Small intestine (tissue), 7 donors: ENCODE measurements at regions not wholly inside any gene's neighbourhood (a gene's known extent, or its start where the extent isn't known, plus 50 kb on each side); places are given as distances from the start of the nearest gene placed in this dataset.

Experiments used
- DNase-seq, 2 donors: peaks; one replicate each; pipeline versions ENCODE4 v3.0.0 to v3.0.0-alpha.2; 2013
- FAIRE-seq: peaks from 2 replicates; lab custom pipeline; 2012; peaks lifted over from hg19 to GRCh38; lab: Jason Lieb, UNC
- H3K27ac ChIP-seq, 3 donors: one replicate each; pipeline ENCODE4 v1.5.1; 2013; ENCODE audit warnings: low read length in 2 of 3, mild to moderate bottlenecking in 2 of 3, control low read depth in 1 of 3, inconsistent platforms in 1 of 3, low read depth in 1 of 3, moderate library complexity in 1 of 3
- H3K27me3 ChIP-seq, 3 donors: one replicate each; pipeline ENCODE4 v1.6.1; 2013; ENCODE audit warnings: low read length in 3 of 3, inconsistent platforms in 1 of 3; ENCODE audit not compliant: control insufficient read depth in 3 of 3, insufficient read depth in 3 of 3
- H3K36me3 ChIP-seq, 3 donors: one replicate each; pipeline ENCODE4 v1.6.1; 2013; ENCODE audit warnings: low read length in 3 of 3, inconsistent platforms in 1 of 3, low read depth in 1 of 3, mild to moderate bottlenecking in 1 of 3, moderate library complexity in 1 of 3; ENCODE audit not compliant: control insufficient read depth in 3 of 3, insufficient read depth in 2 of 3
- H3K4me1 ChIP-seq, 3 donors: one replicate each; pipeline ENCODE4 v1.6.1; 2013; ENCODE audit warnings: low read length in 2 of 3, inconsistent platforms in 1 of 3, low read depth in 1 of 3, mild to moderate bottlenecking in 1 of 3, moderate library complexity in 1 of 3; ENCODE audit not compliant: control insufficient read depth in 3 of 3, insufficient read depth in 2 of 3
- H3K4me3 ChIP-seq, 3 donors: one replicate each; pipeline ENCODE4 v1.5.1; 2013; ENCODE audit warnings: low read length in 3 of 3, control low read depth in 1 of 3, inconsistent platforms in 1 of 3, low read depth in 1 of 3, mild to moderate bottlenecking in 1 of 3, moderate library complexity in 1 of 3
- H3K9me3 ChIP-seq, 2 donors: one replicate each; pipeline ENCODE4 v1.6.1; 2013; ENCODE audit warnings: low read depth in 1 of 2, low read length in 1 of 2; ENCODE audit not compliant: control insufficient read depth in 2 of 2, insufficient read depth in 1 of 2
- WGBS, 3 donors: extraction: QIAGEN DNeasy Blood & Tissue Kit; methylation state at CpG; one replicate each; pipeline ENCODE4 v1.1.7; 2013; 5-methylcytosine and 5-hydroxymethylcytosine counted together
- donor health status: healthy with polysubstance abuse.
- donor health status: control.
- donor health status: control.
- donor health status: Bipolar disorder and iron deficiency.
- donor health status: healthy.

GRCh38 chr12:102757882-102758226, 159.2 kb downstream of the PAH start:
- Histone ChIP-seq H3K4me1 (no peaks in the 10 kb centered on the region), H3K27ac (no peak overlapping the region), H3K27me3 (no peaks in the 10 kb centered on the region), H3K4me3 (no peak overlapping the region), H3K36me3 (no peaks in the 10 kb centered on the region), H3K9me3 (no peaks in the 10 kb centered on the region)
- DNase-seq = no peak
- WGBS, 3 donors = 59 to 86% (median 81%) methylated on average over 1 of the region's 1 CpG
- no peak for FAIRE-seq

GRCh38 chr12:102757154-102757881, 159.7 kb downstream of the PAH start:
- no peak overlapping the region for H3K27ac ChIP-seq
- H3K27me3 ChIP-seq = no peaks in the 10 kb centered on the region
- no peaks in the 10 kb centered on the region for H3K9me3 ChIP-seq
- FAIRE-seq (no peak), DNase-seq (no peak)
- H3K4me1 ChIP-seq = no peaks in the 10 kb centered on the region
- H3K36me3 ChIP-seq = no peaks in the 10 kb centered on the region
- 65 to 81% (median 80%) methylated on average over 8 of the region's 8 CpGs for WGBS, 3 donors
- no peak overlapping the region for H3K4me3 ChIP-seq

- Histone ChIP-seq H3K36me3 (no peaks in the 10 kb centered on the region), H3K4me1 (no peaks in the 10 kb centered on the region), H3K4me3 (no peak overlapping the region), H3K27me3 (no peaks in the 10 kb centered on the region), H3K9me3 (no peaks in the 10 kb centered on the region), H3K27ac (no peak overlapping the region)
- 18 to 40% (median 34%) methylated on average over 3 of the region's 3 CpGs for WGBS, 3 donors
- DNase-seq (no peak), FAIRE-seq (no peak)
Measured at GRCh38 chr12:102756530-102756929, 160.5 kb downstream of the PAH start.

GRCh38 chr12:102755266-102755665, 161.8 kb downstream of the PAH start:
- FAIRE-seq (no peak), DNase-seq (no peak)
- Histone ChIP-seq H3K4me1 (no peaks in the 10 kb centered on the region), H3K4me3 (no peak overlapping the region), H3K36me3 (no peaks in the 10 kb centered on the region), H3K27me3 (no peaks in the 10 kb centered on the region), H3K9me3 (no peaks in the 10 kb centered on the region), H3K27ac (no peak overlapping the region)
- WGBS, 3 donors = 89 to 93% (median 90%) methylated on average over 3 of the region's 3 CpGs

GRCh38 chr12:102753802-102754201, 163.2 kb downstream of the PAH start:
- Histone ChIP-seq H3K4me3 (no peak overlapping the region), H3K4me1 (no peaks in the 10 kb centered on the region), H3K36me3 (no peaks in the 10 kb centered on the region), H3K27me3 (no peaks in the 10 kb centered on the region), H3K27ac (no peak overlapping the region), H3K9me3 (no peaks in the 10 kb centered on the region)
- DNase-seq = no peak
- WGBS, 3 donors = 76 to 79% (median 78%) methylated on average over 2 of the region's 2 CpGs
- FAIRE-seq = no peak

DNA sequence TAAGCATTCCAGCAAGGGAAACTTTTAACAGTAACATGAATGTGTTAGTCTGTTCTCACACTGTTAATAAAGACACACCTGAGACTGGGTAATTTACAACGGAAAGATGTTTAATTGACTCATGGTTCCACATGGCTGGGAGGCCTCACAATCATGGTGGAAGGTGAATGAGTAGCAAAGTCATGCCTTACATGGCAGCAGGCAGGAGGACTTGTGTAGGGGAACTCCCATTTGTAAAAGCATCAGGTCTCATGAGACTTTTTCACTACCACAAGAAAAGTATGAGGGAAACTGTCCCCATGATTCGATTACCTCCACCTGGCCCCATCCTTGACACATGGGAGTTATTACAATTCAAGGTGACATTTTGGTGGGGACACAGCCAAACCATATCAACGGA, 168.3 kb downstream of the PAH start:
- Histone ChIP-seq H3K27ac (no peak overlapping the region), H3K4me1 (no peaks in the 10 kb centered on the region), H3K4me3 (no peak overlapping the region), H3K36me3 (no peaks in the 10 kb centered on the region), H3K27me3 (no peaks in the 10 kb centered on the region), H3K9me3 (no peaks in the 10 kb centered on the region)
- DNase-seq = no peak
- WGBS, 3 donors = 77 to 89% (median 86%) methylated on average over 3 of the region's 3 CpGs
- FAIRE-seq = no peak

DNA sequence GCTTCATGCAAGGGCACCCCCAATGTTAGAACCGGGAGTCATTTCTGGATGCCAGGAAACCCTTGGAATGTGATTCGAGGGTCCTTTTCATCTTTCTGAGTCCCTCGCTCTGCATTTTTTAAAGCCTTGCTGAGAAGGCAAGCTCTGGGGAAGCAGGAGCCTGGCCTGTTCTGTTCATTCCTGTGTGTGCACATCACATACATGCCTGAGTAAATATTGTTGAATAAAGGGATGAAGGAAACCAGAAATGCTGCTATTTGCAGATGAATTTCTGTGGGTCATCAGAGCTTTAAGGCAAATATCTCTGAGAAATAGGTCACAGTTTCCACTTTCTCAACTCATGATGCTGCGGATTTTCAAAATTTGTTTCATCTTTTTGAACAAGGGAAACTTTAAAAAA, 170.1 kb downstream of the PAH start:
- DNase-seq = no peak
- no peaks in the 10 kb centered on the region for H3K4me1 ChIP-seq

DNA sequence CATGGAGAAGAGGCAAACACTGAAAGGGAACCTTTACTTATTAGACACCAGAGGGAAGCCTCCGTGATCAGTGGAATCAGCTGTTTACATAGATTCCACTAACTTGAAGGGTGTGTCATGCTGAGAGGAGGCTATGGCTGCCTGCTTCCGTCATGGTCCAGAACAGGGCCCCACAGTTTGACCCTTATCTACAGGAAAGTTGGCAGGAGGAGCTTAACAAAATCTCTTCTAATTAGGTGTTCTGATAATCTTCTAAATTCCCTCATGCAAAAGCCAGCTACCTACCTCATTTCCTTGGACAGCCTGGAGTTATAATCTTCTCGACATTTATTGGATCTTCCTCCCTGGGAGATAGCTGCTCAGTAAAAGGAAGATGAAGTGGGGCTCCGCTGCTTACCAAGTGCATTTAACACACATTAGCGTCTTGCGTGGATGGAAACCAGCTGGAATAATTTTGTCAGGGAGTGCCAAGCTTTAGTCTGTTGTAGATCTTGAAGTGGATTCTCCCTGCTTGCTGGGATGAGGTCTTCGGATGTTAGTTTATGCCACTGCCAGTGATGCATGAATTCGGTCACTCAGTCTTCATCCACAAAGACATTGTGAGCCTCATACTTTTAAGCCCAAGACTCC, 171.0 kb downstream of the PAH start:
- Histone ChIP-seq H3K27ac (no peak overlapping the region), H3K27me3 (no peaks in the 10 kb centered on the region), H3K4me1 (no peaks in the 10 kb centered on the region), H3K4me3 (no peak overlapping the region), H3K36me3 (no peaks in the 10 kb centered on the region), H3K9me3 (no peaks in the 10 kb centered on the region)
- 60 to 80% (median 78%) methylated on average over 8 of the region's 8 CpGs for WGBS, 3 donors
- FAIRE-seq (no peak), DNase-seq (no peak)

More for the DNA sequence above, 170.1 kb downstream of the PAH start:
- H3K27me3 ChIP-seq = no peaks in the 10 kb centered on the region
- H3K27ac ChIP-seq = no peak overlapping the region
- no peaks in the 10 kb centered on the region for H3K9me3 ChIP-seq
- no peak overlapping the region for H3K4me3 ChIP-seq
- WGBS, 3 donors = 64 to 81% (median 77%) methylated on average over 4 of the region's 4 CpGs
- H3K36me3 ChIP-seq = no peaks in the 10 kb centered on the region
- FAIRE-seq = no peak
